Fibroblast of lung (primary cell): ENCODE measurements at regions not wholly inside any gene's neighbourhood (a gene's known extent, or its start where the extent isn't known, plus 50 kb on each side); places are given as distances from the start of the nearest gene placed in this dataset.

Experiments used
- DNase-seq, 2 donors: peaks; one replicate each; pipeline versions ENCODE4 v3.0.0 to v3.0.0-alpha.2; 2010; ENCODE audit warnings: low read depth in 2 of 2
- H2AFZ ChIP-seq: 2 replicates; pipeline ENCODE4 v1.5.1; 2012; ENCODE audit warnings: low read length, control low read depth, inconsistent platforms
- H3K27ac ChIP-seq: 2 replicates; pipeline ENCODE4 v1.5.1; 2011; ENCODE audit warnings: low read length, control low read depth; ENCODE audit not compliant: insufficient read depth
- H3K27me3 ChIP-seq: 2 replicates; pipeline ENCODE4 v1.5.1; 2011; ENCODE audit warnings: mild to moderate bottlenecking, low read length; ENCODE audit not compliant: control insufficient read depth, insufficient read depth
- H3K36me3 ChIP-seq: 2 replicates; pipeline ENCODE4 v1.5.1; 2011; ENCODE audit warnings: low read length; ENCODE audit not compliant: control insufficient read depth, insufficient read depth
- H3K4me1 ChIP-seq: 2 replicates; pipeline ENCODE4 v1.5.1; 2011; ENCODE audit warnings: low read length; ENCODE audit not compliant: control insufficient read depth, insufficient read depth; ENCODE audit errors: extremely low read depth
- H3K4me2 ChIP-seq: 2 replicates; pipeline ENCODE4 v1.5.1; 2011; ENCODE audit warnings: low read length, control low read depth; ENCODE audit not compliant: insufficient read depth; ENCODE audit errors: extremely low read depth
- H3K4me3 ChIP-seq, 4 experiments: fragments of 200-600 bp in 1 of 4; sonication (generic) in 1 of 4; replicated peaks in 1 of 4; 2 replicates each; pipeline ENCODE4 v1.5.1; 2011 to 2016; ENCODE audit warnings: low read length in 4 of 4, low read depth in 3 of 4, mild to moderate bottlenecking in 3 of 4, control low read depth in 2 of 4, inconsistent platforms in 1 of 4, mixed read lengths in 1 of 4; ENCODE audit not compliant: insufficient read depth in 1 of 4; ENCODE audit errors: control extremely low read depth in 1 of 4
- H3K79me2 ChIP-seq: 2 replicates; pipeline ENCODE4 v1.5.1; 2012; ENCODE audit warnings: mild to moderate bottlenecking, low read length, inconsistent platforms; ENCODE audit not compliant: control insufficient read depth, insufficient read depth
- H3K9ac ChIP-seq: 2 replicates; pipeline ENCODE4 v1.5.1; 2011; ENCODE audit warnings: mild to moderate bottlenecking, low read length, control low read depth; ENCODE audit not compliant: insufficient read depth
- H3K9me3 ChIP-seq: 2 replicates; pipeline ENCODE4 v1.5.1; 2012; ENCODE audit warnings: low read depth, low read length; ENCODE audit not compliant: control insufficient read depth, insufficient read depth
- H4K20me1 ChIP-seq: 2 replicates; pipeline ENCODE4 v1.5.1; 2011; ENCODE audit warnings: low read length; ENCODE audit not compliant: control insufficient read depth, insufficient read depth; ENCODE audit errors: extremely low read depth
- CTCF ChIP-seq, 2 donors: IDR thresholded peaks in 1 of 2; conservative IDR thresholded peaks in 1 of 2; 1 replicate in 1 of 2; 2 replicates in 1 of 2; pipeline ENCODE4 v1.5.1; 2011 to 2012; ENCODE audit warnings: low read length in 2 of 2, control low read depth in 1 of 2, inconsistent platforms in 1 of 2, low read depth in 1 of 2, mild to moderate bottlenecking in 1 of 2
- EZH2 ChIP-seq: IDR thresholded peaks from 2 replicates; pipeline ENCODE4 v1.5.1; 2012; ENCODE audit warnings: low read length, control low read depth, mild to moderate bottlenecking; ENCODE audit errors: missing control alignments

GRCh38 chr3:14322001-14322400 is 80.4 kb upstream of the SLC6A6 start:
- no peak overlapping the region for H3K9ac ChIP-seq
- no peak overlapping the region for H3K4me2 ChIP-seq
- H3K9me3 ChIP-seq: no peaks in the 10 kb centered on the region
- DNase-seq: no peak
- no peaks in the 10 kb centered on the region for H3K4me1 ChIP-seq
- no peaks in the 10 kb centered on the region for H3K79me2 ChIP-seq
- no peak overlapping the region for H2AFZ ChIP-seq
- H3K36me3 ChIP-seq: no peaks in the 10 kb centered on the region
- TF ChIP-seq CTCF (conservative IDR thresholded peaks at IDR 0.05 in 1 of 2, IDR thresholded peaks at IDR 0.05 in 1 of 2; ENCODE audit: low read depth in 1 of 2, low read length in 2 of 2) (no peak), EZH2 (no peak)
- no peak overlapping the region for H3K4me3 ChIP-seq
- no peaks in the 10 kb centered on the region for H3K27me3 ChIP-seq
- H4K20me1 ChIP-seq: no peaks in the 10 kb centered on the region
- no peak overlapping the region for H3K27ac ChIP-seq

- no peaks in the 10 kb centered on the region for H3K4me1 ChIP-seq
- no peaks in the 10 kb centered on the region for H3K79me2 ChIP-seq
- no peak overlapping the region for H3K9ac ChIP-seq
- no peak overlapping the region for H3K4me3 ChIP-seq
- no peaks in the 10 kb centered on the region for H4K20me1 ChIP-seq
- H3K9me3 ChIP-seq: no peaks in the 10 kb centered on the region
- no peaks in the 10 kb centered on the region for H3K36me3 ChIP-seq
- H3K27ac ChIP-seq: no peak overlapping the region
- H3K27me3 ChIP-seq: no peaks in the 10 kb centered on the region
- TF ChIP-seq CTCF (conservative IDR thresholded peaks at IDR 0.05 in 1 of 2, IDR thresholded peaks at IDR 0.05 in 1 of 2; ENCODE audit: low read depth in 1 of 2, low read length in 2 of 2): no peak
- no peak for TF ChIP-seq EZH2
- no peak for DNase-seq
- H2AFZ ChIP-seq: no peak overlapping the region
- no peak overlapping the region for H3K4me2 ChIP-seq
Measured at GRCh38 chr3:14322667-14323295, 79.6 kb upstream of the SLC6A6 start.

- H4K20me1 ChIP-seq: no peaks in the 10 kb centered on the region
- H3K4me3 ChIP-seq: no peak overlapping the region
- H3K36me3 ChIP-seq: no peaks in the 10 kb centered on the region
- H2AFZ ChIP-seq: no peak overlapping the region
- no peaks in the 10 kb centered on the region for H3K9me3 ChIP-seq
- H3K27me3 ChIP-seq: no peaks in the 10 kb centered on the region
- no peaks in the 10 kb centered on the region for H3K79me2 ChIP-seq
- no peaks in the 10 kb centered on the region for H3K4me1 ChIP-seq
- H3K4me2 ChIP-seq: no peak overlapping the region
- no peak overlapping the region for H3K9ac ChIP-seq
- TF ChIP-seq EZH2 (no peak), CTCF (conservative IDR thresholded peaks at IDR 0.05 in 1 of 2, IDR thresholded peaks at IDR 0.05 in 1 of 2; ENCODE audit: low read depth in 1 of 2, low read length in 2 of 2) (no peak)
- H3K27ac ChIP-seq: no peak overlapping the region
- no peak for DNase-seq
Measured at GRCh38 chr3:14323401-14324223, 78.8 kb upstream of the SLC6A6 start.
